ENCODE measurements at regions not wholly inside any gene's neighbourhood (a gene's known extent, or its start where the extent isn't known, plus 50 kb on each side); places are given as distances from the start of the nearest gene placed in this dataset.

- TF ChIP-seq CTCF (IDR thresholded peaks at IDR 0.05): no peak
- no peak for TF ChIP-seq EP300 (IDR thresholded peaks at IDR 0.05)
- TF ChIP-seq POLR2A (IDR thresholded peaks at IDR 0.05): no peak
These were observed 2163.1 kb upstream of the PCDH20 start for GRCh38 chr13:63578796-63579195.

All from ovary (tissue), 3 donors.